Kidney (tissue), 13 donors: ENCODE measurements at regions not wholly inside any gene's neighbourhood (a gene's known extent, or its start where the extent isn't known, plus 50 kb on each side); places are given as distances from the start of the nearest gene placed in this dataset.
A peak's percentile ranks its signal among the peaks of the same experiment; 100 is the strongest.

ENCODE experiments used
- DNase-seq, 5 donors: peaks; one replicate each; pipeline ENCODE4 v3.0.0-alpha.2; 2013 to 2020
- FAIRE-seq: peaks from 2 replicates; lab custom pipeline; 2012; peaks lifted over from hg19 to GRCh38; lab: Jason Lieb, UNC
- H3K27ac ChIP-seq, 2 donors: one replicate each; pipeline ENCODE4 v1.7.0; 2013; ENCODE audit warnings: low read depth in 2 of 2, low read length in 2 of 2, inconsistent platforms in 1 of 2
- H3K27me3 ChIP-seq: one replicate; pipeline ENCODE4 v1.7.1; 2013; ENCODE audit warnings: low read length, inconsistent platforms; ENCODE audit not compliant: control insufficient read depth, insufficient read depth
- H3K36me3 ChIP-seq, 3 donors: one replicate each; pipeline versions ENCODE4 v1.7.0 to v1.7.1; 2013; ENCODE audit warnings: low read length in 3 of 3, control low read depth in 1 of 3, inconsistent platforms in 1 of 3; ENCODE audit not compliant: insufficient read depth in 3 of 3, control insufficient read depth in 2 of 3
- H3K4me1 ChIP-seq, 3 donors: one replicate each; pipeline versions ENCODE4 v1.7.0 to v1.7.1; 2013; ENCODE audit warnings: low read length in 3 of 3, inconsistent platforms in 1 of 3, low read depth in 1 of 3; ENCODE audit not compliant: control insufficient read depth in 2 of 3, insufficient read depth in 2 of 3
- H3K4me3 ChIP-seq, 3 donors: one replicate each; pipeline versions ENCODE4 v1.7.0 to v1.8.1; 2013; ENCODE audit warnings: low read length in 3 of 3, control low read depth in 1 of 3, inconsistent platforms in 1 of 3
- H3K9ac ChIP-seq, 3 donors: one replicate each; pipeline versions ENCODE4 v1.7.0 to v1.7.1; 2013; ENCODE audit warnings: low read length in 3 of 3, control low read depth in 1 of 3, inconsistent platforms in 1 of 3
- H3K9me3 ChIP-seq, 3 donors: one replicate each; pipeline versions ENCODE4 v1.7.0 to v1.7.1; 2013; ENCODE audit warnings: low read length in 3 of 3, control low read depth in 1 of 3, inconsistent platforms in 1 of 3; ENCODE audit not compliant: control insufficient read depth in 2 of 3, insufficient read depth in 1 of 3
- intact Hi-C: fragments of 100-400 bp; cut with DNase I; formaldehyde crosslinking; loops from one replicate; pipeline ENCODE4 v1.11.1; 2022
- TF ChIP-seq, protein P1 (sequence below): IDR thresholded peaks from 3 replicates; pipeline ENCODE4 v1.5.1; 2012; ENCODE audit warnings: mild to moderate bottlenecking, moderate library complexity, borderline replicate concordance; ENCODE audit not compliant: insufficient read depth; ENCODE audit errors: extremely low read depth
- donor health status: control.
- donor health status: control.
- donor health status: control.
- donor health status: control.
- donor health status: control.
- donor health status: DM: yes; HTN: yes; CAD: no.
- donor health status: Normal renal cell carcinoma (clear cell type).

GRCh38 chr3:137615659-137616418, 148.3 kb upstream of the SOX14 start:
- Histone ChIP-seq H3K27me3 (no peaks in the 10 kb centered on the region), H3K27ac (no peak overlapping the region), H3K4me1 (no peaks in the 10 kb centered on the region), H3K9ac (no peak overlapping the region), H3K4me3 (no peak overlapping the region), H3K9me3 (no peaks in the 10 kb centered on the region), H3K36me3 (no peaks in the 10 kb centered on the region)
- DNase-seq (no peak), FAIRE-seq (no peak)
- intact Hi-C loops: no loop called here
- TF ChIP-seq, protein P1, sequence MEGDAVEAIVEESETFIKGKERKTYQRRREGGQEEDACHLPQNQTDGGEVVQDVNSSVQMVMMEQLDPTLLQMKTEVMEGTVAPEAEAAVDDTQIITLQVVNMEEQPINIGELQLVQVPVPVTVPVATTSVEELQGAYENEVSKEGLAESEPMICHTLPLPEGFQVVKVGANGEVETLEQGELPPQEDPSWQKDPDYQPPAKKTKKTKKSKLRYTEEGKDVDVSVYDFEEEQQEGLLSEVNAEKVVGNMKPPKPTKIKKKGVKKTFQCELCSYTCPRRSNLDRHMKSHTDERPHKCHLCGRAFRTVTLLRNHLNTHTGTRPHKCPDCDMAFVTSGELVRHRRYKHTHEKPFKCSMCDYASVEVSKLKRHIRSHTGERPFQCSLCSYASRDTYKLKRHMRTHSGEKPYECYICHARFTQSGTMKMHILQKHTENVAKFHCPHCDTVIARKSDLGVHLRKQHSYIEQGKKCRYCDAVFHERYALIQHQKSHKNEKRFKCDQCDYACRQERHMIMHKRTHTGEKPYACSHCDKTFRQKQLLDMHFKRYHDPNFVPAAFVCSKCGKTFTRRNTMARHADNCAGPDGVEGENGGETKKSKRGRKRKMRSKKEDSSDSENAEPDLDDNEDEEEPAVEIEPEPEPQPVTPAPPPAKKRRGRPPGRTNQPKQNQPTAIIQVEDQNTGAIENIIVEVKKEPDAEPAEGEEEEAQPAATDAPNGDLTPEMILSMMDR: no peak

- Histone ChIP-seq H3K4me1 (no peaks in the 10 kb centered on the region), H3K27me3 (no peaks in the 10 kb centered on the region), H3K27ac (no peak overlapping the region), H3K9me3 (no peaks in the 10 kb centered on the region), H3K4me3 (no peak overlapping the region), H3K9ac (no peak overlapping the region), H3K36me3 (no peaks in the 10 kb centered on the region)
- DNase-seq (peak in 1 of 5 donors; percentile 2), FAIRE-seq (no peak)
- intact Hi-C loops: no loop called here
- TF ChIP-seq, protein P1: no peak
Measured at GRCh38 chr3:137641879-137642704, 122.0 kb upstream of the SOX14 start.

DNA sequence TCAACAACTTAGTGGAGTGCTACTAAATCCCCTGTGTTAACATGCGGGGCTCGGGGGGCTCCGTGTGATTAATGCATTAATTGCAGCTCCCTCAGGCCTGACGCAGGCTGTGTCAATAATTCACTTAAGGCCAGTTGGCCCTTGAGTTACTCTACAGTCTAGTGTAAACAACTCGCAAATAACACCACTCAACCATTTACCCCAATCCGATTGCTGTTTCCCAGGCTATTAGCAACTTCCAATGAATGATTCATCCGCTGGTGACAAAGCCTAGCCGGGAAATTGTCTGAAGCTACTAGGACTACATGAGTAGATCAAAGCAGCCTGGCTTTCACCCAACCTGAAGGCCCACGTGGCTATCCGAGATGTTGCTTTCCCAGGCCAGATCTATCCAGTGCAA, 121.3 kb upstream of the SOX14 start:
- Histone ChIP-seq H3K4me1 (no peaks in the 10 kb centered on the region), H3K9ac (no peak overlapping the region), H3K36me3 (no peaks in the 10 kb centered on the region), H3K9me3 (no peaks in the 10 kb centered on the region), H3K4me3 (no peak overlapping the region), H3K27ac (no peak overlapping the region), H3K27me3 (no peaks in the 10 kb centered on the region)
- FAIRE-seq (no peak), DNase-seq (peak in 3 of 5 donors; percentile 34 to 64 (median 64))
- intact Hi-C loops: no loop called here
- TF ChIP-seq, protein P1: no peak
